K562 (cell line): ENCODE measurements at regions not wholly inside any gene's neighbourhood (a gene's known extent, or its start where the extent isn't known, plus 50 kb on each side); places are given as distances from the start of the nearest gene placed in this dataset.

Experiments
- ATAC-seq: fragments of 200-7000 bp; cut with Tn5 transposase; 3 replicates; pipeline ENCODE4 v1.9.1; 2020; ENCODE audit warnings: moderate library complexity
- BruUV-seq: library from RNA; stranded (reverse); fragments of 400-500 nt; replicated peaks from 2 replicates; lab custom pipeline; 2021; lab: Mats Ljungman, UMichigan
- CTCF ChIA-PET: fragments of 300-600 bp; formaldehyde crosslinking; extraction: SDS; loops from one replicate; lab custom pipeline; 2021; ENCODE audit warnings: low intra/inter-chr PET ratio; lab: Yijun Ruan, JAX
- POLR2A ChIA-PET: fragments of 300-600, 350-650 bp; sonication (Branson Sonifier 250); formaldehyde crosslinking; extraction: SDS; loops from one replicate; lab custom pipeline; 2021; ENCODE audit warnings: antibody characterized with exemption, inconsistent platforms; lab: Yijun Ruan, JAX
- DNase-seq, 4 experiments: peaks; one replicate each; pipeline versions ENCODE4 v3.0.0 to v3.0.0-alpha.2; 2011 to 2018; ENCODE audit warnings: low spot score in 3 of 4, mixed read lengths in 3 of 4; ENCODE audit errors: extremely low read depth in 1 of 4
- FAIRE-seq: peaks from 2 replicates; lab custom pipeline; 2011; peaks lifted over from hg19 to GRCh38; lab: Jason Lieb, UNC
- H2AFZ ChIP-seq: 2 replicates; pipeline ENCODE4 v1.6.0; 2011; ENCODE audit warnings: low read depth, low read length, control low read depth, inconsistent platforms
- H3K27ac ChIP-seq: fragments of 200-600 bp; 3 replicates; pipeline ENCODE4 v1.8.0; 2011; ENCODE audit warnings: low read depth, mild to moderate bottlenecking, control low read depth, inconsistent platforms, low read length, moderate library complexity, mixed read lengths; ENCODE audit errors: extremely low read depth
- H3K27me3 ChIP-seq, 2 experiments: fragments of 300-600 bp in 1 of 2; 2 replicates in 1 of 2; 3 replicates in 1 of 2; pipeline versions ENCODE4 v1.6.0 to v1.8.0; 2011; ENCODE audit warnings: inconsistent platforms in 2 of 2, low read length in 2 of 2, mild to moderate bottlenecking in 1 of 2, mixed read lengths in 1 of 2, moderate library complexity in 1 of 2; ENCODE audit not compliant: control insufficient read depth in 2 of 2, insufficient read depth in 2 of 2
- H3K36me3 ChIP-seq: fragments of 300-600 bp; 3 replicates; pipeline ENCODE4 v1.8.0; 2011; ENCODE audit warnings: mild to moderate bottlenecking, low read length, inconsistent platforms; ENCODE audit not compliant: control insufficient read depth, insufficient read depth
- H3K4me1 ChIP-seq, 2 experiments: fragments of 200-600 bp in 1 of 2; replicated peaks in 1 of 2; 2 replicates in 1 of 2; 3 replicates in 1 of 2; pipeline versions ENCODE4 v1.5.1 to v1.8.0; 2011; ENCODE audit warnings: inconsistent platforms in 2 of 2, low read length in 2 of 2, mild to moderate bottlenecking in 1 of 2, mixed read lengths in 1 of 2, moderate library complexity in 1 of 2; ENCODE audit not compliant: control insufficient read depth in 2 of 2, insufficient read depth in 2 of 2
- H3K4me2 ChIP-seq: 2 replicates; pipeline ENCODE4 v1.6.1; 2011; ENCODE audit warnings: low read length, control low read depth, inconsistent platforms, mixed read lengths; ENCODE audit not compliant: insufficient read depth
- H3K4me3 ChIP-seq: fragments of 200-600 bp; sonication (generic), shearing (Covaris generic); 2 replicates; pipeline ENCODE4 v1.5.1; 2016; ENCODE audit warnings: control low read depth, inconsistent platforms
- H3K79me2 ChIP-seq: fragments of 200-600 bp; 3 replicates; pipeline ENCODE4 v1.8.0; 2011; ENCODE audit warnings: low read length, inconsistent platforms; ENCODE audit not compliant: control insufficient read depth, insufficient read depth
- H3K9ac ChIP-seq, 2 experiments: 2 replicates each; pipeline versions ENCODE4 v1.6.0 to v1.6.1; 2011; ENCODE audit warnings: low read depth in 2 of 2, low read length in 2 of 2, control low read depth in 1 of 2, inconsistent platforms in 1 of 2, mild to moderate bottlenecking in 1 of 2, mixed read lengths in 1 of 2; ENCODE audit not compliant: insufficient read depth in 1 of 2
- H3K9me1 ChIP-seq: one replicate; pipeline ENCODE4 v1.6.0; 2011; ENCODE audit warnings: inconsistent platforms, mild to moderate bottlenecking, low read length, moderate library complexity; ENCODE audit not compliant: control insufficient read depth, insufficient read depth
- H3K9me3 ChIP-seq: replicated peaks from 2 replicates; pipeline ENCODE4 v1.5.1; 2011; ENCODE audit warnings: low read depth, low read length, inconsistent platforms; ENCODE audit not compliant: control insufficient read depth, insufficient read depth
- H4K20me1 ChIP-seq: replicated peaks from 2 replicates; pipeline ENCODE4 v1.6.1; 2011; ENCODE audit warnings: low read length, inconsistent platforms, mixed read lengths; ENCODE audit not compliant: control insufficient read depth, insufficient read depth
- BCOR ChIP-seq: fragments of 450-650 bp; IDR thresholded peaks from 2 replicates; pipeline ENCODE4 v1.6.1; 2016
- HLTF ChIP-seq: fragments of 450-650 bp; IDR thresholded peaks from 2 replicates; pipeline ENCODE4 v1.6.1; 2016
- KAT2B ChIP-seq: IDR thresholded peaks from one replicate; pipeline ENCODE4 v1.6.1; 2012; ENCODE audit warnings: low read depth, mild to moderate bottlenecking, control low read depth, inconsistent platforms, low read length, moderate library complexity
- PCBP2 ChIP-seq: fragments of 200-400 bp; formaldehyde crosslinking; IDR thresholded peaks from 2 replicates; pipeline ENCODE4 v1.6.1; 2018; ENCODE audit warnings: low read length, low read depth, mild to moderate bottlenecking, moderate library complexity; ENCODE audit not compliant: poor library complexity, severe bottlenecking
- RBM25 ChIP-seq: fragments of 200-400 bp; formaldehyde crosslinking; IDR thresholded peaks from 2 replicates; pipeline ENCODE4 v1.6.1; 2018; ENCODE audit warnings: low read length, low read depth, moderate library complexity; ENCODE audit not compliant: severe bottlenecking
- SNRNP70 ChIP-seq: fragments of 200-400 bp; formaldehyde crosslinking; optimal IDR thresholded peaks from 2 replicates; pipeline ENCODE3; 2017; ENCODE audit warnings: low read depth, low read length
- ZNF212 ChIP-seq: fragments of 450-650 bp; formaldehyde crosslinking; IDR thresholded peaks from 2 replicates; pipeline ENCODE4 v1.4.0; 2020; ENCODE audit warnings: mild to moderate bottlenecking
- ZNF512 ChIP-seq: IDR thresholded peaks from 2 replicates; pipeline ENCODE4 v1.6.1; 2016; ENCODE audit warnings: missing genetic modification characterization, missing compliant biosample characterization
- in situ Hi-C: fragments of 300-500 bp; cut with MboI; formaldehyde crosslinking; loops from 4 replicates; pipeline ENCODE4 v1.15.0; 2018; ENCODE audit warnings: inconsistent platforms, mixed read lengths
- intact Hi-C: fragments of 100-400 bp; cut with micrococcal nuclease; formaldehyde crosslinking; loops from 2 replicates; pipeline ENCODE4 v1.14.2; 2022

GRCh38 chr2:145820651-145821050, 1300.7 kb upstream of the ZEB2 start:
- POLR2A ChIA-PET: no interaction called here
- CTCF ChIA-PET: interaction anchor here (0.6 kb wide), 1 partner anchor 131 kb away, joined by 3 read pairs; no protein-coding TSS in a partner anchor
- H3K36me3 ChIP-seq: no peaks in the 10 kb centered on the region
- no peaks in the 10 kb centered on the region for H4K20me1 ChIP-seq
- in situ Hi-C loops (no loop called here), intact Hi-C loops (no loop called here)
- H3K4me3 ChIP-seq: no peak overlapping the region
- no peaks in the 10 kb centered on the region for H3K9me1 ChIP-seq
- no peak overlapping the region for H2AFZ ChIP-seq
- no peaks in the 10 kb centered on the region for H3K4me1 ChIP-seq
- H3K9ac ChIP-seq: no peak overlapping the region
- BruUV-seq: no TSS peak
- peak; percentile 49; the same call in 1 of the 2 replicates for TF ChIP-seq BCOR
- no peak for TF ChIP-seq KAT2B
- peak; percentile 78 for TF ChIP-seq RBM25
- no peak for TF ChIP-seq ZNF212
- H3K9me3 ChIP-seq: no peaks in the 10 kb centered on the region
- no peaks in the 10 kb centered on the region for H3K27me3 ChIP-seq
- H3K4me2 ChIP-seq: no peak overlapping the region
- no peaks in the 10 kb centered on the region for H3K79me2 ChIP-seq
- no peak for FAIRE-seq
- DNase-seq: no peak
- H3K27ac ChIP-seq: no peak overlapping the region
- no peak for ATAC-seq

GRCh38 chr2:145818890-145819504, 1299.1 kb upstream of the ZEB2 start:
- ATAC-seq: no peak
- BruUV-seq: no TSS peak
- peak; percentile 71 for TF ChIP-seq PCBP2
- TF ChIP-seq SNRNP70: no peak
- 0 out of 2 replicates have a peak, but pooled peaks have one; percentile 28 for TF ChIP-seq ZNF512
- TF ChIP-seq HLTF: no peak

More at GRCh38 chr2:145818890-145819504, 1299.1 kb upstream of the ZEB2 start:
- DNase-seq (no peak), FAIRE-seq (no peak)
- in situ Hi-C loops: no loop called here
- no peak overlapping the region for H3K9ac ChIP-seq
- H3K27me3 ChIP-seq: no peaks in the 10 kb centered on the region
- H3K9me1 ChIP-seq: no peaks in the 10 kb centered on the region
- H3K9me3 ChIP-seq: no peaks in the 10 kb centered on the region
- POLR2A ChIA-PET: no interaction called here
- H3K27ac ChIP-seq: no peak overlapping the region
- H3K4me2 ChIP-seq: no peak overlapping the region
- CTCF ChIA-PET: no interaction called here
- H3K36me3 ChIP-seq: no peaks in the 10 kb centered on the region
- no peak overlapping the region for H2AFZ ChIP-seq
- H3K4me3 ChIP-seq: no peak overlapping the region
- H3K79me2 ChIP-seq: no peaks in the 10 kb centered on the region
- H4K20me1 ChIP-seq: no peaks in the 10 kb centered on the region
- no peaks in the 10 kb centered on the region for H3K4me1 ChIP-seq
- intact Hi-C loops: no loop called here
